M059J (cell line): ENCODE measurements at regions not wholly inside any gene's neighbourhood (a gene's known extent, or its start where the extent isn't known, plus 50 kb on each side); places are given as distances from the start of the nearest gene placed in this dataset.
"Not testable (repeated sequence)": the region's sequence is repeated elsewhere in the genome, so short reads cannot be mapped to it uniquely, and the experiment has no call there.

ENCODE experiments used
- DNase-seq: peaks from one replicate; pipeline ENCODE4 v3.0.0-alpha.2; 2012; ENCODE audit warnings: low read depth

GRCh38 chr15:22240403-22240802 is 160.1 kb downstream of the OR4M2 start:
- no peak for DNase-seq

- DNase-seq, result no peak
Measured at GRCh38 chr15:22240986-22241385, 160.7 kb downstream of the OR4M2 start.

- no peak for DNase-seq
Measured at GRCh38 chr15:22241451-22241850, 161.1 kb downstream of the OR4M2 start.

- DNase-seq, result not testable (repeated sequence)
Measured at GRCh38 chr15:22242311-22242710, 162.0 kb downstream of the OR4M2 start.

- no peak for DNase-seq
Measured at GRCh38 chr15:22243440-22244130, 163.3 kb downstream of the OR4M2 start.

- DNase-seq, result not testable (repeated sequence)
Measured at GRCh38 chr15:22249511-22249910, 169.2 kb downstream of the OR4M2 start.

GRCh38 chr15:22250501-22251290 is 170.4 kb downstream of the OR4M2 start:
- not testable (repeated sequence) for DNase-seq

- no peak for DNase-seq
Measured at GRCh38 chr15:22251422-22251821, 171.1 kb downstream of the OR4M2 start.

- DNase-seq, result not testable (repeated sequence)
Measured at GRCh38 chr15:22252047-22252446, 171.7 kb downstream of the OR4M2 start.

GRCh38 chr15:22252521-22252920 is 172.2 kb downstream of the OR4M2 start:
- not testable (repeated sequence) for DNase-seq

- not testable (repeated sequence) for DNase-seq
Measured at GRCh38 chr15:22253002-22253675, 172.8 kb downstream of the OR4M2 start.

- DNase-seq, result no peak
Measured at GRCh38 chr15:22253676-22254408, 173.5 kb downstream of the OR4M2 start.

GRCh38 chr15:22254409-22255045 is 174.2 kb downstream of the OR4M2 start:
- not testable (repeated sequence) for DNase-seq

- DNase-seq, result not testable (repeated sequence)
Measured at GRCh38 chr15:22255606-22256005, 175.3 kb downstream of the OR4M2 start.

- DNase-seq, result not testable (repeated sequence)
Measured at GRCh38 chr15:22256389-22257046, 176.2 kb downstream of the OR4M2 start.

GRCh38 chr15:22257047-22258008 is 177.0 kb downstream of the OR4M2 start:
- DNase-seq, result no peak

- no peak for DNase-seq
Measured at GRCh38 chr15:22258009-22258397, 177.7 kb downstream of the OR4M2 start.

GRCh38 chr15:22258398-22259150 is 178.2 kb downstream of the OR4M2 start:
- DNase-seq, result no peak
